Bronchial epithelial cell (primary cell): ENCODE measurements at regions not wholly inside any gene's neighbourhood (a gene's known extent, or its start where the extent isn't known, plus 50 kb on each side); places are given as distances from the start of the nearest gene placed in this dataset.
"Not testable (repeated sequence)": the region's sequence is repeated elsewhere in the genome, so short reads cannot be mapped to it uniquely, and the experiment has no call there.

Source experiments
- DNase-seq: peaks from one replicate; pipeline ENCODE4 v3.0.0-alpha.2; 2010; ENCODE audit warnings: low read depth
- FAIRE-seq: peaks from 2 replicates; lab custom pipeline; 2011; peaks lifted over from hg19 to GRCh38; lab: Jason Lieb, UNC
- H3K27me3 ChIP-seq: 2 replicates; pipeline ENCODE4 v1.5.1; 2011; ENCODE audit warnings: low read length; ENCODE audit not compliant: control insufficient read depth, insufficient read depth
- H3K36me3 ChIP-seq: 2 replicates; pipeline ENCODE4 v1.5.1; 2011; ENCODE audit warnings: low read length; ENCODE audit not compliant: control insufficient read depth, insufficient read depth
- H3K4me3 ChIP-seq: 2 replicates; pipeline ENCODE4 v1.5.1; 2011; ENCODE audit warnings: mild to moderate bottlenecking, low read depth, low read length, control low read depth
- TF ChIP-seq, protein P1 (sequence below): IDR thresholded peaks from 2 replicates; pipeline ENCODE4 v1.5.1; 2011; ENCODE audit warnings: mild to moderate bottlenecking, moderate library complexity, low read length, control low read depth, inconsistent platforms; ENCODE audit not compliant: insufficient read depth, severe bottlenecking

DNA sequence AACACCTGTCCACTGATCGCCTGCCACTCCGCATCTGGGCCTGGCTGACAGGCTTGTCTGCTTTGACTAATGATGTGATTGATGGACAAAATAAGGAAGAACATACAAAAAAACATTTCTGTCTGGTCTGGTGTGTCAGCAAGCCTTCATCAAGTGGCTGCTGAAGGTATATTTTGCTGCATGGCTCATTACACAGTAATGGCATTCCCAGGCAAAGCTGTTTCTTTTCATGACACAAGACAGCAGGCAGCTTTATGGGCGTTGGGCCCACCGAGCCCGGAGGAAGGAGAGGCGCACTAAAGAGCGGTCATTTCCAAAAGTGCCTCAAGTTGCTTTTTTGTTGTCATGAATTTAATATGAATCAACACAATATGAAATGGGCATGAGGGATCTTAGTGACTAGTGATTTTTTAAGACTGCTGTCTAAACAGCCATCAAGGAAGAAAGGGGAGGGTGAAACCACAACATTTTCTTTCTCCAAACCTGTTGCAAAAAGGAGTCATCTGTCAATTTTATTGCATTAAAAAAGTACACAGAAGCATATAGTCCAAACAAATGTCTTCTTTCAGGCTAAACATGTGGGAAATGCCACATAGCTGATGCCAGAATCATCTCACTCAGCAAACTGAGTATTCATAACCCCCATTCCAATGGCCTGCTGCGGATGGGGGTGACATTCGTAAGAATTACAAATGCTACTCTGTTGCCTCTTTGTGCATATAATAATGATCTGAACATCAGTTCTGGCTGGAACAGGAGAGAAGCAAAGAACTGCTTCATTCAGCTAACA lies 476.6 kb downstream of the ZNF536 start:
- TF ChIP-seq, protein P1, sequence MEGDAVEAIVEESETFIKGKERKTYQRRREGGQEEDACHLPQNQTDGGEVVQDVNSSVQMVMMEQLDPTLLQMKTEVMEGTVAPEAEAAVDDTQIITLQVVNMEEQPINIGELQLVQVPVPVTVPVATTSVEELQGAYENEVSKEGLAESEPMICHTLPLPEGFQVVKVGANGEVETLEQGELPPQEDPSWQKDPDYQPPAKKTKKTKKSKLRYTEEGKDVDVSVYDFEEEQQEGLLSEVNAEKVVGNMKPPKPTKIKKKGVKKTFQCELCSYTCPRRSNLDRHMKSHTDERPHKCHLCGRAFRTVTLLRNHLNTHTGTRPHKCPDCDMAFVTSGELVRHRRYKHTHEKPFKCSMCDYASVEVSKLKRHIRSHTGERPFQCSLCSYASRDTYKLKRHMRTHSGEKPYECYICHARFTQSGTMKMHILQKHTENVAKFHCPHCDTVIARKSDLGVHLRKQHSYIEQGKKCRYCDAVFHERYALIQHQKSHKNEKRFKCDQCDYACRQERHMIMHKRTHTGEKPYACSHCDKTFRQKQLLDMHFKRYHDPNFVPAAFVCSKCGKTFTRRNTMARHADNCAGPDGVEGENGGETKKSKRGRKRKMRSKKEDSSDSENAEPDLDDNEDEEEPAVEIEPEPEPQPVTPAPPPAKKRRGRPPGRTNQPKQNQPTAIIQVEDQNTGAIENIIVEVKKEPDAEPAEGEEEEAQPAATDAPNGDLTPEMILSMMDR = no peak
- no peak overlapping the region for H3K4me3 ChIP-seq
- no peaks in the 10 kb centered on the region for H3K27me3 ChIP-seq
- no peak for FAIRE-seq
- H3K36me3 ChIP-seq = no peaks in the 10 kb centered on the region
- DNase-seq = no peak

DNA sequence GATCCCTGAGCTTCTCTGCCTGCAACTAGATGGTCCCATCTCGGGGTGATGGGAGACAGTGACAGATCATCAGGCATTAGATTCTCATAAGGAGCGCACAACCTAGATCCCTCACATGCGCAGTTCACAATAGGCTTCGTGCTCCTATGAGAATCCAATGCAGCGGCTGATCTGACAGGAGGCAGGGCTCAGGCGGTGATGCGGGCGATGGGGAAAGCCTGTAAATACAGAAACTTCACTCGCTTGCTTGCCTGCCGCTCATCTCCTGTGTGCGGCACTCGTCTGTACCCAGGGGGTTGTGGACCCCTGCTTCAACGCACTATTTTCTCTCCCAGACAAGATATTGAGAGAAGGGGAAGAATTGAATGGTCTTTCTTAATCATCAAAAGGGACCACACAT lies 473.9 kb downstream of the ZNF536 start:
- FAIRE-seq (no peak), DNase-seq (no peak)
- Histone ChIP-seq H3K36me3 (no peaks in the 10 kb centered on the region), H3K4me3 (no peak overlapping the region), H3K27me3 (no peaks in the 10 kb centered on the region)
- TF ChIP-seq, protein P1 = no peak

DNA sequence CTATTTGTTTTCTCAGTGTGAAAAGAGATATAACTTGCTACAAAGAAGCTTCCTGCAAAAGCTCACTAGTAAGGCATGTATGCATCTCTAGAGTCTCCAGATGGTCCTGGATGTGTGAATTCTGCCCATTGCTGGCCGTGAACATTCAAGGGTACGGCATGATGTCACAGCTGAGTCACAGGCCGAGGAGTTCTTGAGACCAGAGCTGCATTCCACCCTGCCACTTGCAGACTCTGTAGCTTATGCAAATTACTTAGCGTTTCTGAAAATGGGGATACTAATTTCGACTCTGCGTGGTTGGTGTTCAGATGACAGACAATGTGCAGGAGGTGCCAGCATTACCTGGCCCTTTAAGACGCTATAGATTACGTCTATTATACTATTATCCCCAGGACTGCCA lies 470.7 kb downstream of the ZNF536 start:
- no peaks in the 10 kb centered on the region for H3K27me3 ChIP-seq
- FAIRE-seq (no peak), DNase-seq (no peak)
- TF ChIP-seq, protein P1 = no peak
- no peaks in the 10 kb centered on the region for H3K36me3 ChIP-seq
- no peak overlapping the region for H3K4me3 ChIP-seq

DNA sequence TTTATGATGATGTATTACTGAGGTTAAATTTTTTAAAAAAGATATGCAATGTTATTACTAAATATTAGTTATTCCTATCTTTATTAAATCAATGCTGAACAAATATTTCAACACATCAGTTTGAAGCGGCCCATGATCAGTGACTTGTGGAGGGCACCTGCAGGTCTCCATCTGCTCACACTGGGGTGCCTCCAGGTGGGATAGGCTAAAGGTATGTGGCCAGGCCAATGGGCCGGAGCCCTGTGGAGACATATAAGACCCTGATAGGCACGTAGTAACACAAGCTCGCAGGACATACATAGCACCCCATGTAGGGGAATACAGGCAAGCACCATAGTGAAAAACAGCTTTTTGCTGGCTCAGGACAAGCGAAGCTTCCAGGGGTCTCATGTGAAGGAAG lies 469.8 kb downstream of the ZNF536 start:
- TF ChIP-seq, protein P1 = no peak
- no peak for DNase-seq
- FAIRE-seq = no peak

DNA sequence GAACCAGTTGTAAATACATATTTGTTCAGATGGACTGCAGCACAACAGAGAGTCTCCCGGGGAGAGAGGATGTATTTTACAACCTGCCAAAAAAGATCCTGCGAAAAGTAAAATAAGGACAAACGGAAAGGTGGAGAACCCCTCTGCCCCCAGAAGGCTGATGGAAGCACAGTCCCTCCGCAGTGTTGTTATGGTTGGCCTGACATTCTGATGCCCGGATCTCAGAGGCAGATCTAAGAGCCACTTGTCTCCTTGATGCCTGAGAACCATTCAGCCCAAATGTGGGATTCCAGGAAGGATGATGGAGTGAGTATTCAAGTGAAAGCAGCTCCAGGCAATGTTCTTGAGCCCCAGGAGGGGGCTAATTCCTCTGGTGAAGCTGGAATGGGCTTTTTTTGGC lies 458.7 kb downstream of the ZNF536 start:
- no peaks in the 10 kb centered on the region for H3K36me3 ChIP-seq
- DNase-seq = no peak
- no peak overlapping the region for H3K4me3 ChIP-seq
- no peaks in the 10 kb centered on the region for H3K27me3 ChIP-seq
- no peak for FAIRE-seq
- TF ChIP-seq, protein P1 = no peak

More for the DNA sequence above, 469.8 kb downstream of the ZNF536 start:
- no peak overlapping the region for H3K4me3 ChIP-seq
- H3K36me3 ChIP-seq = no peaks in the 10 kb centered on the region
- H3K27me3 ChIP-seq = no peaks in the 10 kb centered on the region

DNA sequence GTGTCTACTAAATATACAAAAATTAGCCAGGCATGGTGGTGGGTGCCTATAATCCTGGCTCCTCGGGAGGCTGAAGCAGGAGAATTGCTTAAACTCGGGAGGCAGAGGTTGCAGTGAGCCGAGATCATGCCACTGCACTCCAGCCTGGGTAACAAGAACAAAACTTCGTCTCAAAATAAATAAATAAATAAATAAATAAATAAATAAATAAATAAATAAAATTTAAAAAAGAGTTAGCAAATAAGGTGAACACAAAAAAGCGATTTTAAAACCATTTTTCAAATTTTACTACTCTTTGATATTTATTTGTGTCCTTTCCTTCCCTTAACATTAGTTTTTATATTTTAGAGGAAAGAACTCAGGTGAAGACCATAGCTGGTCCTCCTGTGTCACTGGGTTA lies 453.3 kb downstream of the ZNF536 start:
- not testable (repeated sequence) for H3K27me3 ChIP-seq, H3K36me3 ChIP-seq, FAIRE-seq, DNase-seq, H3K4me3 ChIP-seq
